ENCODE measurements at regions not wholly inside any gene's neighbourhood (a gene's known extent, or its start where the extent isn't known, plus 50 kb on each side); places are given as distances from the start of the nearest gene placed in this dataset.

DNA sequence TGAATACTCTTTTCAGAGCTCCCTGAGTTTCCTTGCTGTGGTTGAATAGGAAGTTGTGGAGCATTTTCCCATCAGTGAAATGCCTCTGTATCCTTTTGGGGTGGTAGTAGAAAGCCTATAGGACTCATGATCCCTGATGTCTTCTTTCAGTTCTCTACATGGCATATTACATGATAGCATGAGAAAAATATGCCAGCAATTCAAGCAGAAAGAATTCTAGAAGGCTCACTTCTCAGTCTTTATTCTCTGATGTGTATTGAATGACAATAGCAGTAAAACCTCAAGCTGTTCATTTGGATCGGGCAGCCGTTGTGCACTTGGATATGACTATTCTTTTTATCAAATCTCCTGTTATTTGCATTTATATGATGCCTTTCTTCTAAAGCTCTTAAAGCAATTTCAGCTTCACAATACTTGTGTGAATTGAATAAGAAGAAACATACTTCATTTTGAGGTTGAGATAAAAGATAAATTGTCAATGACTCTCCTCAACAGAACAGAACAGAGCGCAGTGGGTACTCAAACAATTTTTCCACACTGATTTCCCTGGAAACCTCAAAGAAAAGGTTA lies 251.5 kb upstream of the FBXO33 start:
- Histone ChIP-seq H3K4me3 (ENCODE audit: low read depth, low read length) (no peak overlapping the region), H2BK120ac (ENCODE audit: insufficient read depth, low read length, poor library complexity) (no peak overlapping the region), H3K36me3 (ENCODE audit: control insufficient read depth in 1 of 2, insufficient read depth in 2 of 2, low read length in 2 of 2) (no peaks in the 10 kb centered on the region), H2AFZ (ENCODE audit: insufficient read depth, low read length, poor library complexity) (no peak overlapping the region), H3K23ac (ENCODE audit: low read length) (no peak overlapping the region), H3K27ac (ENCODE audit: low read depth, low read length) (no peak overlapping the region), H3K79me2 (ENCODE audit: control insufficient read depth, insufficient read depth, low read length, poor library complexity) (no peaks in the 10 kb centered on the region), H3K9ac (ENCODE audit: low read length) (no peak overlapping the region), H4K91ac (ENCODE audit: low read depth, low read length) (no peak overlapping the region), H3K4me2 (ENCODE audit: low read length) (no peak overlapping the region), H3K14ac (ENCODE audit: low read length) (no peak overlapping the region), H2BK5ac (ENCODE audit: low read depth, low read length, poor library complexity) (no peak overlapping the region), H3K4me1 (ENCODE audit: control insufficient read depth in 1 of 2, insufficient read depth in 2 of 2, low read length in 2 of 2) (no peaks in the 10 kb centered on the region), H2AK5ac (ENCODE audit: low read length) (no peak overlapping the region), H3K4ac (ENCODE audit: low read depth, low read length) (no peak overlapping the region), H3K9me3 (ENCODE audit: insufficient read depth, low read depth, low read length) (no peaks in the 10 kb centered on the region), H2BK12ac (ENCODE audit: low read length) (no peak overlapping the region), H4K12ac (ENCODE audit: low read depth, low read length) (no peak overlapping the region), H4K8ac (ENCODE audit: low read depth, low read length) (no peak overlapping the region), H3K18ac (ENCODE audit: low read length) (no peak overlapping the region), H3K79me1 (ENCODE audit: low read length) (no peaks in the 10 kb centered on the region), H3K27me3 (ENCODE audit: insufficient read depth, low read length) (no peaks in the 10 kb centered on the region)
- DNase-seq: peak in 1 of 2 donors; percentile 24
- no CpG with 5 or more reads among the region's 3 CpGs for WGBS (ENCODE audit: extremely low coverage, insufficient coverage, insufficient read length)

- Histone ChIP-seq H3K9ac (ENCODE audit: low read length) (no peak overlapping the region), H2BK5ac (ENCODE audit: low read depth, low read length, poor library complexity) (no peak overlapping the region), H3K14ac (ENCODE audit: low read length) (no peak overlapping the region), H3K79me1 (ENCODE audit: low read length) (no peaks in the 10 kb centered on the region), H2BK120ac (ENCODE audit: insufficient read depth, low read length, poor library complexity) (no peak overlapping the region), H3K36me3 (ENCODE audit: control insufficient read depth in 1 of 2, insufficient read depth in 2 of 2, low read length in 2 of 2) (no peaks in the 10 kb centered on the region), H3K79me2 (ENCODE audit: control insufficient read depth, insufficient read depth, low read length, poor library complexity) (no peaks in the 10 kb centered on the region), H2AK5ac (ENCODE audit: low read length) (no peak overlapping the region), H2AFZ (ENCODE audit: insufficient read depth, low read length, poor library complexity) (no peak overlapping the region), H3K4me1 (ENCODE audit: control insufficient read depth in 1 of 2, insufficient read depth in 2 of 2, low read length in 2 of 2) (no peaks in the 10 kb centered on the region), H3K27ac (ENCODE audit: low read depth, low read length) (no peak overlapping the region), H2BK12ac (ENCODE audit: low read length) (no peak overlapping the region), H3K23ac (ENCODE audit: low read length) (no peak overlapping the region), H3K18ac (ENCODE audit: low read length) (no peak overlapping the region), H4K12ac (ENCODE audit: low read depth, low read length) (no peak overlapping the region), H3K4ac (ENCODE audit: low read depth, low read length) (no peak overlapping the region), H3K27me3 (ENCODE audit: insufficient read depth, low read length) (no peaks in the 10 kb centered on the region), H4K8ac (ENCODE audit: low read depth, low read length) (no peak overlapping the region), H3K4me3 (ENCODE audit: low read depth, low read length) (no peak overlapping the region), H3K4me2 (ENCODE audit: low read length) (no peak overlapping the region), H3K9me3 (ENCODE audit: insufficient read depth, low read depth, low read length) (no peaks in the 10 kb centered on the region), H4K91ac (ENCODE audit: low read depth, low read length) (no peak overlapping the region)
- WGBS (ENCODE audit: extremely low coverage, insufficient coverage, insufficient read length): no CpG with 5 or more reads among the region's 3 CpGs
- peak in 1 of 2 donors; percentile 16 for DNase-seq
Observed at GRCh38 chr14:39682582-39682981, 250.3 kb upstream of the FBXO33 start.

- H2BK12ac ChIP-seq (ENCODE audit: low read length): no peak overlapping the region
- H2AK5ac ChIP-seq (ENCODE audit: low read length): no peak overlapping the region
- H3K79me1 ChIP-seq (ENCODE audit: low read length): no peaks in the 10 kb centered on the region
- no peaks in the 10 kb centered on the region for H3K36me3 ChIP-seq (ENCODE audit: control insufficient read depth in 1 of 2, insufficient read depth in 2 of 2, low read length in 2 of 2)
- no peak overlapping the region for H3K14ac ChIP-seq (ENCODE audit: low read length)
- no peak overlapping the region for H4K12ac ChIP-seq (ENCODE audit: low read depth, low read length)
- H4K8ac ChIP-seq (ENCODE audit: low read depth, low read length): no peak overlapping the region
- no peak overlapping the region for H3K18ac ChIP-seq (ENCODE audit: low read length)
- H3K23ac ChIP-seq (ENCODE audit: low read length): no peak overlapping the region
- no peaks in the 10 kb centered on the region for H3K79me2 ChIP-seq (ENCODE audit: control insufficient read depth, insufficient read depth, low read length, poor library complexity)
- H3K4ac ChIP-seq (ENCODE audit: low read depth, low read length): no peak overlapping the region
- H3K4me2 ChIP-seq (ENCODE audit: low read length): no peak overlapping the region
- H2BK5ac ChIP-seq (ENCODE audit: low read depth, low read length, poor library complexity): no peak overlapping the region
- no peak overlapping the region for H3K9ac ChIP-seq (ENCODE audit: low read length)
- no peak overlapping the region for H3K4me3 ChIP-seq (ENCODE audit: low read depth, low read length)
- H3K27me3 ChIP-seq (ENCODE audit: insufficient read depth, low read length): no peaks in the 10 kb centered on the region
- H3K27ac ChIP-seq (ENCODE audit: low read depth, low read length): no peak overlapping the region
- no peak overlapping the region for H2BK120ac ChIP-seq (ENCODE audit: insufficient read depth, low read length, poor library complexity)
- no peaks in the 10 kb centered on the region for H3K9me3 ChIP-seq (ENCODE audit: insufficient read depth, low read depth, low read length)
- H2AFZ ChIP-seq (ENCODE audit: insufficient read depth, low read length, poor library complexity): no peak overlapping the region
- WGBS (ENCODE audit: extremely low coverage, insufficient coverage, insufficient read length): no CpG with 5 or more reads among the region's 4 CpGs
- no peaks in the 10 kb centered on the region for H3K4me1 ChIP-seq (ENCODE audit: control insufficient read depth in 1 of 2, insufficient read depth in 2 of 2, low read length in 2 of 2)
- DNase-seq: no peak
- no peak overlapping the region for H4K91ac ChIP-seq (ENCODE audit: low read depth, low read length)
Observed at GRCh38 chr14:39681782-39682399, 249.7 kb upstream of the FBXO33 start.

DNA sequence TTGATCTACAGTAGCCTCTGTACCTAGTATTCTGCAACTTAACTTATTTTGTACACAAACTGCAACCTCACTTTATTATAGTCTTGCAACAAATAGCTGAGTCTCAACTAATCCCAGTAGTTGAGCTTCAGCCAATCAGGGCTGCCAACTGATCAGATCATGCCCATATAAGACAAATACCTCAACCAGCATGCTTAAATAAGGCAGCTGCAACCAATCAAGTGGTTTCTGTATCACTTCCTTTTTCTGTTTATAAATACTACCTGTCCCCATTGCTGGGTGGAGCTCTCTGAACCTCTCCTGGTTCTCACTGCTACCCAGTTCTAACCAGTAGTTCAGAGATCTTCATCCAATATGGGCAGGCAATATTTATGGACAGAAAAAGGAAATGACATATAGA lies 248.5 kb upstream of the FBXO33 start:
- Histone ChIP-seq H4K8ac (ENCODE audit: low read depth, low read length) (no peak overlapping the region), H3K4me2 (ENCODE audit: low read length) (no peak overlapping the region), H2AFZ (ENCODE audit: insufficient read depth, low read length, poor library complexity) (no peak overlapping the region), H4K12ac (ENCODE audit: low read depth, low read length) (no peak overlapping the region), H3K4me1 (ENCODE audit: control insufficient read depth in 1 of 2, insufficient read depth in 2 of 2, low read length in 2 of 2) (no peaks in the 10 kb centered on the region), H2BK12ac (ENCODE audit: low read length) (no peak overlapping the region), H3K18ac (ENCODE audit: low read length) (no peak overlapping the region), H3K79me1 (ENCODE audit: low read length) (no peaks in the 10 kb centered on the region), H3K79me2 (ENCODE audit: control insufficient read depth, insufficient read depth, low read length, poor library complexity) (no peaks in the 10 kb centered on the region), H4K91ac (ENCODE audit: low read depth, low read length) (no peak overlapping the region), H3K9me3 (ENCODE audit: insufficient read depth, low read depth, low read length) (no peaks in the 10 kb centered on the region), H2BK5ac (ENCODE audit: low read depth, low read length, poor library complexity) (no peak overlapping the region), H3K27ac (ENCODE audit: low read depth, low read length) (no peak overlapping the region), H3K4me3 (ENCODE audit: low read depth, low read length) (no peak overlapping the region), H3K36me3 (ENCODE audit: control insufficient read depth in 1 of 2, insufficient read depth in 2 of 2, low read length in 2 of 2) (no peaks in the 10 kb centered on the region), H2BK120ac (ENCODE audit: insufficient read depth, low read length, poor library complexity) (no peak overlapping the region), H3K4ac (ENCODE audit: low read depth, low read length) (no peak overlapping the region), H2AK5ac (ENCODE audit: low read length) (no peak overlapping the region), H3K9ac (ENCODE audit: low read length) (no peak overlapping the region), H3K27me3 (ENCODE audit: insufficient read depth, low read length) (no peaks in the 10 kb centered on the region), H3K14ac (ENCODE audit: low read length) (no peak overlapping the region), H3K23ac (ENCODE audit: low read length) (no peak overlapping the region)
- DNase-seq: no peak

All from trophoblast cell (in vitro differentiated cells and primary cell).